UCSD-AML1 (cell line): ENCODE measurements at regions not wholly inside any gene's neighbourhood (a gene's known extent, or its start where the extent isn't known, plus 50 kb on each side); places are given as distances from the start of the nearest gene placed in this dataset.

ENCODE experiments used
- DNase-seq: peaks from one replicate; lab custom pipeline; 2025; ENCODE audit not compliant: unreplicated experiment; lab: John Stamatoyannopoulos, UW

DNA sequence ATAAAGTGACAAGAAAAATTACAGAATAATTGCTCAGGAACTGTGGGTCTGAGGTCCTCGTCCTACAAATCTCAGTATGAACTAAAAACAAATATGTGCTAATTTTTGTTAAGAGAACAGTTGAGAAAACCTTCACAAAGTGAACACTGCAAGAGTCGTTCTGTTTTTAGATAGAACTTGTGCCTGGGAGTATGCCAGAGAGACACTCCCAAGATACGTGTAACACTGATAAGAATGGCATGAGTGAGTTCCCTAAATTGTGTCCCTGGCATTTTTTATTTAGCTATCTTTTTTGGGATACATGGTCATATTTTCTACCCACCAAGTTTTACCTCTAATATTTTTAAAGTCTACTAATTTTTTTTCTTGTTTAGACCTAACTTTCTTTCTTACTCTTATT lies 860.0 kb upstream of the NR2F2 start:
- DNase-seq = no peak

DNA sequence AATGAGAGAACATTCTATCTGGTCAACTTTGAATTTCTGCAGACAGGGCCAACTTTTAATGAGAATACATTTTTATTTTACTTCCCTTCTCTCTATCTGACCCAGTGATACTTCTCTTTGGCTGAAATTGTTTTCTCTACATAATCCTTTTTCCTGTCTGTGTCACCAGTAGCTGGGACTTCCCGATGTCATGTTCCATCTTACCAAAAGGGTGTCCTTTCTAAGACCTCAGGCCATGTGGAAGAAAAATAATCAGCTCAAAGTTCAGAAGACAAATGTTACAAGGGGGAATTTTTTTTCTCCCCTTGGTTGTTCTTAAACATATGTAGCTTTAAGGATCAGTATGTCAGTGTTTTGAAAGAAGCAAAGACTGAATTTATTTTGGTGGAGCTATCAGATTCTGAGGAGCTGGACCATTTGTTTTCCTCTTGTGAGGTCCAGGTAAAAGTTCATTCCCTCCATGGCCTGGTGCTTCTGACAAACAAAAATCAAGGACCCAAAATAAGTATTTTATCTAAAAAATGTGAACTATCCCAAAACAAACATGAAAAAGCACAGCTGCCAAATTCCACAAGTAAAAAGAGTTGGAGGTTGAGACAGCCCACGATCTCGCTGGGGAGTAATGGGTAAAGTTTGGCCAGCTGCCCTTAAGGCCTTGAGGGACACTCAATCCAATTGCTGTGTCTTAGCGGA lies 859.4 kb upstream of the NR2F2 start:
- no peak for DNase-seq

DNA sequence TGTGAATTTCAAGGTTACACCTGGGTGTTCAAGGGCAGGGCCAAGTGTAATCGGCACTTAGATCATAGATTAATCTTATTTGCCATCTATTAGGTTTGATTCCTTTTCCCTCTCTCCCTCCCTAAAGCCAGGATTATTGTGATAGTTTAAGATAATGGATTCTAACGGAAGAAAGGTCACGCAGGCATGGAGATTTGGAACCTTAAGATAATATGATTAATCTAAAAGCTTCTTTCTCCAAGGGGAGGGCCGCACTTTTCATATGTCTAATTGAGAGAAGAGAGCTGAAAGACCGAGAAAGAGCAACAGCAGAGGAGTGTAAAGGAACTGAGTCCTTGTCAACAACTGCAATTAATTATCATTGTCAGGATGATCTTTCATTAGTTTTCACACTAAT lies 858.8 kb upstream of the NR2F2 start:
- no peak for DNase-seq

DNA sequence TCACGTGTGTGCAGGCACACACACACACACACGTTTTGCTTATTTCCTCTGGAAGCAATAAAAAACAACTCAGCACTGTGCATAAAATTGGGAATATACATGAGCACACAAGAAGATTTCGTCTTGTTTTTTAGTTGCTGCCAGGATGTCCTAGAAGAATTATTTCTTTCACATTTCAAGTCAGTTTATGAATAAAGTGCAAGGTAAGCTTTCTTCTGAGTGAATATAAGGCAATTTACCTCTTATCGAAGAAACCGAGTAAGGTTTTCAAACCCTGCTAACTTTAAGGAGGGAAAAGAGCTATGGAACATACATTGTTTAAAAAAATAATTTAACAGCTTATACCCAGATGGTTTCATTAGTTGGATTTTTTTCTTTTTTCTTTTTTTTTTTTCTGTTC lies 855.4 kb upstream of the NR2F2 start:
- DNase-seq = no peak

DNA sequence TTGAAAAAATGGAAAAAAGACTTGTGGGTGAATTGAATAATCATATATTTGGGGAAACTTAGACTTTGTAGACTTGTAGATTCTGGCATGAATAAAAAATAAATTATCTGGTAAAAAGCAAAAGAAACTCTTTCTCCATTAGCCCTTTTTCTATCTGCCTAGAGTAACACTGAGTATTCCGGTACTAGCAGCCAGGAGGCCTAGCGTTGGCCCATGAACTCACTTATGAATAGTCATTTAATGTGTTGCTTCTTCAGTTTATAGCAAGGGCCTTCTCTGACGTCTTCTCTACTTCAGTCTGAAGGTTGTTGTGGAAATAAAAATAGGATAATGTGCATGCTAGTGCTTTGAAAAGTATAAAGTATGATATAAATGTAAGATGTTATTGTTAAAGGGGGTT lies 851.2 kb upstream of the NR2F2 start:
- no peak for DNase-seq

DNA sequence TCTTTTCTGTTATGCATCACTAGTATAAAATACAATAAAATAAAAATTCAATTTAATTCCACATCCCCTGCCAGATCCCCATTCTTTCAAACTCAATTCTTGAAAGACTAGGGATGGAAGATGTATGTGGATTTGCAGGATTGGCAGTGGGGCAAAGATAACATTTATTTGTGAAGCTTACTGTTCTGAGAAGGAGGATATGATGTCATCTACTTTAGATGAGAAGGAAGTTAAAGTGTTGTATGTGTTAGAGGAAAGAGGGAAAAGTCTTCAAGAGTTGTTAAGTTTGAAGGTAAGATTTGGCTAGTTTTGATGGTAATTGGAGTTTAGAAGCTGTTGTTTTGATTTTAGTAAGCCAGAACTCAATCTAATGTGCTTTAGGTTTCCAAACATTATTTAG lies 845.1 kb upstream of the NR2F2 start:
- DNase-seq = no peak

DNA sequence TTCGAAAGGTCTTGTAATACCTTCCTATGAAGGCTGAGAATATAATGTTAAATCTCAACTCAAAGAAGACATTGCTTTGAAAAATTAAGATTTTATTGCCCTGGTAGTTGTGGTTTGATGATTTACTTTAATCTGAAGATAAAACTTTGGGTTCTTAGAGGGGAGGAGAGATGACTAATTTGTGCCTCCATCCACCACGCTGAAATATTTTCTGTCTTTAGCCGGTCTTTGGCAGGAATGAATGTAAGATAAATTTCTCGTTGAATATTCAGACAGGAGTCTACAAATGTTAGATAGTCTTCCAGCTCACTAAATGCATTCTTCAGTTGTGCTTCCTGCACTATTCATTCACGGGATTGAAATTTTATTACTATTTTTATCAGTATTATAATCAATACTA lies 844.3 kb upstream of the NR2F2 start:
- no peak for DNase-seq

DNA sequence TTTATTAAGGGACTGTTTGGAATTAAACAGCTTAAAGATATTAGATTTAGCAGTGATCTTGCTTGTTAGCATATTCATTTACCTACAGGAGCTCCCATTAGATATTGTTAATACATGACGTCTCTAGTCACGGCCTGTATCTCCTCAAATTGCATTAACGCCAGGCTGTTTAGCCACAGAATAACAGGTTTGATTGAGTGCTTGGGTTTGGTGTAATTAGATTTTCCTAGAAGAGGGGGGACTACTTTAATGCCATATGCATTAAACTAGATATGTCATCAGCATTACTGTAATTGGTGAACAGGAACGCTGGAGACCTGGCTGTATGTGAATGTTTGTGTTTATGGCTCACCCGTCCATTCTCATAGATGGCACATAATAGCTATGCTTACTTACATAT lies 841.4 kb upstream of the NR2F2 start:
- no peak for DNase-seq

DNA sequence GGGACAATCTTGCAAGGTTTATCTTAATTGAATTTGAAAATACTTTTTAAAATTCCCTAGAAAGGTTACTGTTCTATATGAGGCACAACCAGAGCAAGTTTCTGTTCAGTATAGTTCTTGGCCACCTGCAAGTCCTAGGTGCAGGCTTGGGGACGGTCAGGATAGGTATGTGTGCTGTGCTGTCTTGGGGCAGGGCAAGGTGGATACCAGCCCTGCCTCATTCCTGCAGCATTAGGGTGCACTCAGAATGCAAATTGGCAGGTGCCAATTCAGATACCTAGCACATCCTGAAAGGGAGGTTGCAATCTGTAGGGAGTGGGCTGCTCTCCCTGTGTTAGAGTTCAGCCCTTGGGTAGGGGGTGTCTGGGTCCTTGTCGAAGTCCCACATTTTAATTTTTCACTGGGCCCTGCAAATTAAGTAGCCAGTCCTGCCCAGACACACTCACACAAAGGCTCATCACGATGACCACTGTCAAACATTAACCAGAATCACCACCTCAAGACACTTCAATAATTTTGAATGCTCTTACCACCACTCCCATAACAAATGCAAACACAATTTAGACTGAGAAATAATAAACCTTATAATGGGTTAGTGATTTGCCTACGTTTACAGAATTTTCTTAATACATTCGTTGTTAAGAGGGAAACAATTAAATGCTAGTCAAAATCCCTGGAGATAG lies 838.0 kb upstream of the NR2F2 start:
- no peak for DNase-seq

DNA sequence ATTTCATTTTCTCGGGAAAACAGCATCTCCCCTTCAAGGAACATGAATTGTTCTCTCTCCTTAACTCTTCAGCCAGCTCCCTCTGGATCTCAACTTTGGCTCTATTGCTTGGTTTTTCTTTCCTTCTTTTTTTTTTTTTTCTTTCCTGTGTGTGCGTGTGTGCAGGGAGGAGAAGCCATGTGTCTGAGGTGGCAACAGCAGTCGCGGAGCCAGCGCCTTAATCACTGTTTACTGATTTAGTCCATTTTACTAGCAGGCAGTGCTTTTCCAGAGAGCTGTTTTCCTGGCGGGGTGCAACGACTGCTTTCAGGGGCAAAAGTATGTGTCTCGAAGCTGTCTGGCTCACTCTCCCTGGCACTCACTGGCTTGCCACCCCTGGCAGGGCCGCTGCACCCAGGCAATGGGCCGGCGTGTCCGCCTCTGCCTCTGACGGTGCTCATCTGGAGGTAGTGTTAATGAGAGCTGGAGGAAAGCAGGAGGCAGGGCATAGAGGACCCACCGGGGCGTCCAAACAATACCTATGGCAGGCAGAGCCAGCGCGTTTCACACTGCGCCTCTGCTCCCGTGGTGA lies 835.4 kb upstream of the NR2F2 start:
- DNase-seq = no peak

DNA sequence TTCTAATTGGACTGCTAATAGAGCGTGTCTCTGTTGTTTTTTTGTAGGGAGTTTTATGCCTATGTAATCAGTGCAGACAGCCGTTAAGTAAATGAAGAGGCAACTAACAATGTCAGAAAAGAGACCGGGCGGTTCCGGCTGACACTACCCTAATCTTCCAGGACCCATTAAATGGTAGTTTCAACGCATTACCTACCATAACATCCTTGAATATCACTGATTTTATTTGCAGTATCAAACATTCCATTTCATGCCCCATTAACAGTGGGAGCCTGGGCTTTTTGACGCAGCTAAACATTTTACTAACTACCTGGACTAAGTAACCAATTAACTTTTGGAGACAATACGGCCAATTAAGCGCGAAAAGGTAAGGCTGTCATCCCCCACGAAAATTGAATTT lies 832.9 kb upstream of the NR2F2 start:
- no peak for DNase-seq

DNA sequence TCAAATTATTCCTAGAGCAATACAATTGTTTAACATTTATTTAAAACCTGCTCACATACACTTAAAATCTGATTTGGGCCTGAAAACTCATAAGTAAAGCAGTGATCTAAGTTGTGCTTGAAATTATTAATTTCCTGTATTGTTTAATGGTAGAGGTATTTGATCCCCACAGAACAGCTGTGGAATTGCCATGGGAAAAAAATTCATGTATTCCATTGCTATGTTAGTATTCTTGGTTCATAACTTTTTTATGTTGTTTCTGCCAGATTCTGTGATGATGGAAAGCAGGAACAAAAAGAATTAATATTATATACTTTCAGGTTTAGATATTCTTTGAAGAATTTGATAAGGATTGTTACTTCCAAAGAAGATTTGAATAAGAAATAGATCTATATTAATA lies 831.5 kb upstream of the NR2F2 start:
- no peak for DNase-seq

DNA sequence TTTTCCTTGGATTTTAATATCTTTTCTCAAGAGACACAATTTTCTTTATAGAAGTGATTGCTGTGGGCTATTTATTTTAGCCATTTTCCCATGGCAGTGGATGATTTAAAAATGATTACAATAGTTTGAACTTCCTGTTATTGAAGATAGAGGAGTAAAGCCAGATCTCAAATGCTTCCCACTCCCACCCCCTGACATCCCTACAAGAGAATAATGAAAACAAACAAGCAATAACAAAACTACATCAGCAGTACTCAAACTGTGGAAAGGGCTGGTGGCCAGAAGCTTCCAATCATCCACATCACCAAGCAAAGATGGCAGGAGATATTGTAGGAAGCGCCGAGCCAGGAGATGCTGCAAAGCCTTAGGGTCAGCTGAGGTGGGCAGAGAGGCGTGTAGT lies 831.1 kb upstream of the NR2F2 start:
- no peak for DNase-seq

DNA sequence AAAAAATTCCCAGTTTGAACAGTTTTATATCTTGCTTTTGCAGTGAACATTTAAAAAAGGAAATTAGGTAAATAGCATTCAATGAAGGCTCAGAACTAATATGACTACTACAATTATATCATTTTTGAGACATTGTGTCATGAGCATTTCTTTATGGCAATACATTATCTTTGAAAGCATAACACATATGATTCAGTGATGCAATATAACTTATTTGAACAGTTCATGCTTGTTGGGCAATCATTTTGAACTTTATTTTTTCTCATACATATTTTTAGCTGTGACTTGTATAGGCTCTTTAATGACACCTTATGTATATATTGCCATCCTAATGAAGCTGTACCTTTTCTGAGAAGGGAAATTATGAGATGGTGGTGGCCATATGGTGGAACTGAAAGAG lies 828.6 kb upstream of the NR2F2 start:
- no peak for DNase-seq

DNA sequence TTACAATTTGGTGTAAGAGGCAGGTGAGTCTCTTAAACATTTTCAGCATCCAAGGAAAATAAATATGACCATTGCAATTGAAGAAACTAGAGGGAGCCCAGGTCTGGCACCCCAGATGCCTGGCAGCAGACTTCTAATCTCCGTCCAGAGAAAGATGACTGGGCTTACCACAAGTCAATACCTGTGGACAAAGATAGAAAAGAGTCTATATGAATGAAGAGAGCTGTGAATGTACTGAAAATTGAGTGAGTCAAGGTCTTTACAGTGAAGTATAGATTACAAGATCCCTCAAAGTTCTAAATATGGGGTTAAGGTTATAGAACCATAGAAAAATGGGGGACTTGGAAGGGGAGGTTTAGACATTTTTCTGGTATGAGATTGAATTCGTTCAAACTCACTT lies 827.4 kb upstream of the NR2F2 start:
- DNase-seq = no peak

DNA sequence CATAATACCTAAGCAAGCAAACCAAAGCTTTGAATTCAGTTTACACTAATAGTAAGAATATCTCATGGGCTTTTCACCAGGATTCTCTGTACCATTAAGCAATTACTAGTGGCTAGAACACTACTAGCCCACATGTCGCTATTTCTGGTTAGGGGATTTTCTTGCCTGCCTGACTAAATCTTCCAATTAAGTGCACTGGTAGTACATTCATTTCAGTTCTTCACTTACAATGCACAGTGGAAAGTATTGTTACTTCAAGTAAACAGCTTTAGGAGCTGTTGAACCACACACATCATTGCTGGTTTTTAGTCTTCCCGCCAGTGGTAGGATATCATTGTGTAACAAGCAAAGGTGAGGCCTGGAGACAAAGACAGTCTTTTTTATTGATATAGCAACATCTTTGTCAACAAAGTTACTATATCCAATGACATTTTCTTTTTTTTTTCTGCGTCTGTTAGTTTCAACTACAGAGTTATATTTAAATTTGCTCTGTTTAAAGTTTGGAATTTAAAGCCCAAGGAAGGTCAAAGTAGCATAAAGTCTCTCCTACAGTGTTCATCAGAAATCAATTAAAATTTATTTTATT lies 826.8 kb upstream of the NR2F2 start:
- no peak for DNase-seq

DNA sequence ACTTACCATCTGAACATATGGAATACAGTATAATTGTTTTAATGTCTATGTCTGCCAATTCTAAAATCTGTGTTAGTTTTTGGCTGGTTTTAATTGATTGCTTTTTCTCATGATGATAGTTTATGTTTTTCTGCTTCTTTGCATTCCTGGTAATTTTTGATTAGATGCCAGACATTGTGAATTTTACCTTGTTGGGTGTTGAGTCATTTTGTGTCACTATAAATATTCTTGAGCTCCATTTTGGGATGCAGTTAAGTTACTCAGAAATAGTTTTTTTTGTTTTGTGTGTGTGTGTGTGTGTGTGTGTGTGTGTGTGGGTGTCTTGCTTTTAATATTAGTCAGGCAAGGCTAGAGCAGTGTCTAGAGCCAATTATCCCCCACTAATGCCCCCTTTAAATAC lies 818.8 kb upstream of the NR2F2 start:
- DNase-seq = no peak

DNA sequence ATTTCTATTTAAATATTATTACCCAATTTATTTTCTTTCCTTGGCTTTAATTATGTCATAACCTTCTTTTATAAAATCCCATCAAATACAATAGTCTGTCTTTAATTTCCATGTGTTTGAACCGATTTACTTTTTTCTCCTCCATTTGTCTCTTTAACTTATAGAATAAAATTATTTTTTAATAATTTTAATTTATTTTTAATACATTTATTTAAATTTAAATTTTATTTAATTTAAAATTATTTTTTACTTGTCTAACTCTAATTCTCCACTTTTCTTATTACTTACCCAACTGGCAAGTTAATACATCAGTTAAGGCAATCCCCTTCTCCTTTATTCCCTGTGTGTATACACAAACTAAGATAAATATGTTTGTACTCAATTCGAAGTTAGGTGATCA lies 817.6 kb upstream of the NR2F2 start:
- DNase-seq = no peak

DNA sequence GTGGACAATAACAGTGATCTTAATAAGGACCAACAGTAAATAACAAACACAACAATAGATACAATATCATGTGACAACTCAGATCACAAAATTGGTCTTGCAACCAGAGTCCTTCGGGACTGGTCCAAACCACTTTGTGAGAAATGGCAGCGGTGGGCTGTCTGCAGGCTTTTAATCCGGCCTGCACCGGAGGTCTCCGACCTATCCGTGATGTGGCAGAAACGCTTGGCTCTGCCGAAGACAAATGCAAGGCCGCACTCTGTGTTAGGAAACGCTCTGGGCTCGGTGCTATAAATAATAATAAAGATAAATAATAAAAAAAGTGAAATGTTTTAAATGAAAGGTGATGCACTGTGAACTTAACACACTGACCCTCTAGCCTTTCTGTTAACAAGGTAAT lies 810.6 kb upstream of the NR2F2 start:
- no peak for DNase-seq

DNA sequence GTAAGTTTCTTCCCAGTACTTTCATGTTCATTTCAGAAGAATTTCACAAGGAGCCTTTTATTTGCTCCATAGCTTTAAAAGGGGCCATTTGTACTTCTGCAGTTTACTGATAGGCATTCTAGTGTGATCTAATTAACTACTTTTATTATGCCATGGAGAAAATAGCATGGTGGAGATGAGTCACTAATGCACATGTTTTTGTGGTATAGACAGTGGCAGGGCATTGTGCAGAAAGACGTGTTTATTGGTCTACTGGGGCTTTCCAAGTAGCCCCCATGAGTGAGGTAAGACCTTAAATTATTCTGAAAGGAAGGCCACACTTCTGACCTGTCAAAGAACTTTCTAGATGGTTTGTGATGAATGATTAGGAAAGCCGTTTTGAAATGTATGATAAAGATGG lies 810.0 kb upstream of the NR2F2 start:
- no peak for DNase-seq

DNA sequence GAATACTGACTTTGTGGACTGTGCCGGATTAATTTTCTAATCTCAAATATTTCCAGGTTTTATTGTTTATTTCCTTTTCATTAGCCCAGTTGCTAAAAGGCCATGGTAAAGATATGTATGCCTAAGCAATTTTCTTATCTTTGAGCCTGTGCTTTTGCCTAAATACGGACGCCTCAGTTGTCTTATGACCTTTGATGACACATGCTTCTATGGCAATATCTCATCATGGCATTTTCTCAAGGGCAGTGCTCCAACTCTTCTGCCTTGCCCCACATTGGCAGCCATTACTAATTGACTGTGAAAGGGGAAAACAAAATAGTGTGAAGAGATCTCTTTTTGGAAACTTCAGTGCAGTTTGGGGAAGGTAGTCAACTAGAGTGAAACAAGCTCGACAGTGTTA lies 809.6 kb upstream of the NR2F2 start:
- no peak for DNase-seq

DNA sequence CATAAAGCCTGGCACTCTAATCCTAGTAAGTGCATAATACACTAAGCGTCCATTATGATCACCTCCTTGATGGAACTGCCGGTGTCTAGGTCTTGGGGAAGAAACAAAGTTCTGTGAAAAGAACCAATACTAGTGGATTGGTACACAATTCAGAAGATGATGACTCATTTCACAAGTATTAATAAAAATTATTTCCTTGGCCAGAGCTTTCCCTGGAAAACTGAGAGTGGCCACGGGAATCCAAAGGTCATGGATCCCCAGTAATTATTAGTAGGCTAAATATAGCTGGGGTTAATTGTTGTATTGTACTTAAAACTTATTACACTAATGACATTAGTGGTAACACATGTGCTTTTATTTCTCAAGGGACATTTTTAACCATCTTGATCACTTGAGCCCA lies 808.0 kb upstream of the NR2F2 start:
- DNase-seq = no peak
